GM19467 (cell line): ENCODE measurements at regions not wholly inside any gene's neighbourhood (a gene's known extent, or its start where the extent isn't known, plus 50 kb on each side); places are given as distances from the start of the nearest gene placed in this dataset.

Source experiments
- ATAC-seq: cut with Tn5 transposase; IDR thresholded peaks from one replicate; pipeline ENCODE4 v1.9.1; 2021; ENCODE audit warnings: mild to moderate bottlenecking, moderate library complexity; ENCODE audit not compliant: unreplicated experiment

GRCh38 chr12:84607170-84607819, 305.3 kb downstream of the SLC6A15 start:
- ATAC-seq: no peak

DNA sequence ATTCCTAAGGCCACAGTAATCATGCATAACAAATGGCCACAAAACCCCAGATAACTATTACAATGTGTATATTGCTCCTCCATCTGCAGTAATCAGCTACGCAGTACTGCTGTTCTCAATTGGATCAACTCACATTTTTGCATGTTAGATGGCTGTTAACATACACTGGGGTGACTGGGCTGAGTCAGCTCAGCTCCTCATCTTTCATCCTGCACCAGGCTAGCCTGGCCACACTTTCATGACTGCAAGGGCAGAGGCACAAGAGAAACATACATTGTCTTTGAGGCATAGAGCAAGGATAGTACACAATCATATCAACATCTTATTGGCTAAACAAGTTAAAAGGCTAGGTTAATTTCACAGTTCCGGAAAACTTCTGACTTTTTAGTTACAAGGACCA, 306.6 kb downstream of the SLC6A15 start:
- no peak for ATAC-seq

GRCh38 chr12:84604551-84604950, 308.0 kb downstream of the SLC6A15 start:
- ATAC-seq: no peak

- ATAC-seq: no peak
Observed at GRCh38 chr12:84603484-84604248, 308.9 kb downstream of the SLC6A15 start.

GRCh38 chr12:84601483-84601882, 311.1 kb downstream of the SLC6A15 start:
- no peak for ATAC-seq

DNA sequence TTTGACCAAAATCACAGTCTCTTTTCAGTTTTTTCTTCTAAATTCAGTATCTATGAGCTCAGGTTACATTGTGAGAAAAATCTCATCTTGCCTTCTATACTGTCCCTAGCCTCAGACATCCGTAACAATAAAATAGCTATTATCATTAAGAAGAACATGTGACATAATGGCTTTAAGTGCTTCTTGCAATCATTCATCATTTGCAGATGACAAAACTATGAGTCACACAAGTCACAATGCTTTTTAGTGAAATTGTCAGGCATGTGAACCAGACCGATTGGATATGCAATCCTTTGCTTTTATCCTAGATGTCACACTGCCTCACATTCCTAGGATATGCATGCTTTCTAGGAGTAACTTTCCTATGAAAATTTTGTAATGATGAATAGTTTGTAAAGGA, 313.1 kb downstream of the SLC6A15 start:
- no peak for ATAC-seq

GRCh38 chr12:84596266-84596665, 316.3 kb downstream of the SLC6A15 start:
- ATAC-seq: no peak

GRCh38 chr12:84594157-84594556, 318.4 kb downstream of the SLC6A15 start:
- ATAC-seq: no peak

DNA sequence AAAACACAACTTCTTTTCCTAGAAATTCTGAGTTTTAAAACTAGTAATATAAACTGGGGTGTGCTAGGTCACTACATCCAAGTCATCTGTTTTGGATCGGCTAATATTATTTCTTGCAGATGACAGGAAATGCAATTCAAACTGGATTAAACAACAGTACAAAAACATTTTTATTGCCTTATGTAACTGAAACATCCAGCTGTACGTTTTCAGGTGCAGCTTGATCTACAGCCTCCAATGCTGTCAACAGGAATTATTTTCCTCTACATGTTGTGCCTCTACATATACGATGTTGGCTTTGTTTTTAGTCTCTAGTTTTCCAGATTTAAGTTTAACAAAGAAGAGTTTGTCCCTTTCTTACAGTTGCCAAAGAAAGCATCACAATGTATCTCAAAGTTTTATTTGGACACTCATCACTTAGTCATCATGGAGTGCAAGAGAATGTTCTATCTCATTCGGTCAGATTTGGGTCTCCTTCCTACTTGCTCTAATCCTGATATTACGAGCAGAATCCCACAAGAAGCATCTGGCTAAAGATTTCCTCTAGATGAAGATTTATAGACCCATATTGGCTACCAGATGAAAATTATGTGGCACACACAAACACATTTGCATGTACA, 326.7 kb downstream of the SLC6A15 start:
- no peak for ATAC-seq

DNA sequence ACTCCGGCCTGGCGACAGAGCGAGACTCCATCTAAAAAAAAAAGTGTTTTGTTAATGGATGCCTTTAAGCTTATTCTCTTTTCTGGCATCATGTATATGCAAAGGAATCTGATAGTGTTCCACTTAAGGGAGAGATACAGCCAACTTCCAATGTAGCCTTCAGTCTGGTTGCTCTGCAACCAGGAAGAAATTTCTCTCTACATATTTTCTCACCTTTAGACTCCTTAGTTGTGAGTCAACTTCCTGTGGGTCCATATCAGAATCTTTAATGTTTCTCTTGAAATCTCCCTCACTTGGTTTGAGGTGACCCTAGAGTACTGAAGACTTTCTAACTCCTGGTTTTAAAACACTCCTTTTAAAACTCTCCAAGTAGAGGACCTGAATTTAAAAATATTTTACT, 340.4 kb downstream of the SLC6A15 start:
- no peak for ATAC-seq

DNA sequence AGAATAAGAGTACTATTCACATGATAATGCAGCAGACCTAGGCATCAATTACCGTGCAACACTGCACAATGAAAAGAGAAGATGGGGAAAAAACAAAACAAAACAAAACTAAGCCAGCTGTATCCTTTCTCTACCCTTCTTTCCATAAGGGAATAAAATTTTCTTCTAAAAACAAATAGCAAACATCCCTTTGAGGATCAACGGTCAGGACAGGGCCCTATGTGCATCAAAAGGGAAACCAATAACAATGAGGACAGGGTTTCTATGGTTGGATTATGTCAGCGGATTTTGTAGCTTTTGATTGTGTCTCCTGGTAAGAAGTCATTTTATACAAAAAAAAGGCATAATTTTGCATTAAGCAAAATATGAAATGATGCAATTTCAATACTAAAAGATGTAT, 350.3 kb downstream of the SLC6A15 start:
- no peak for ATAC-seq

DNA sequence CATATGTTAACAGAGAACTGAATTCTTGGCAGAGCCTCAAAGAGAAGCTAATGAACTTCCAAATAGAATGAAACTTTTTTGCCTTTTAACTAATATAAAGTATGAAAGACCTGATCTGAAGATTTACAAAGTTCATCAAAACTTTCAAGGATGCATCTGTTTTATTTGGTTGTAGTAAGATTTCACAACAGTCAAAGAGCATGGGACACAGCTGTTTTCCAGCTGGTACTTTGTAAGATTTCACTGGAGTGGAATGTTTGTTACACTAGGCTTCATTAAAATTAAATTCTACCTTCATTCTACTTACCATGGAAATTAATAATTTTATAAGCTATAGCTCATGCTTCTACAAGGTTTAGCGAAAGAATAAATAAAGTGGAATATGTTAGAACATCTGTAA, 351.2 kb downstream of the SLC6A15 start:
- no peak for ATAC-seq

DNA sequence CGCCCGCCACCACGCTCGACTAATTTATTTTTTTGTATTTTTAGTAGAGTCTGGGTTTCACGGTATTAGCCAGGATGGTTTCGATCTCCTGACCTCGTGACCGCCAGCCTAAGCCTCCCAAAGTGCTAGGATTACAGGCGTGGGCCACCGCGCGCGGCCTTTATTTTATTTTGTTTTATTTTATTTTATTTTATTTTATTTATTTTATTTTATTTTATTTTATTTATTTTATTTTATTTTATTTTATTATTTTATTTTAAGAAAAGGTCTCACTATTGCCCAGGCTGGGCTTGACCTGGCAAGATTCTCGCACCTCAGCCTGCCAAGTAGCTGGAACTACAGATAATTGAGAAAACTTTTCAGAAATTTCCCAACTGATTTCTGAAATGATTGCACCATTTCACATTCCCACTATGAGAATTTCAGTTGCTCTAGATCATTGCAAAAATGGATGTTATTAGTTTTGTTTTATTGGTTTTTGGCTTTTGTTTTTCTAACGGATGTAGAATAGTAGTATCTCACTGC, 358.3 kb downstream of the SLC6A15 start:
- ATAC-seq: no peak

DNA sequence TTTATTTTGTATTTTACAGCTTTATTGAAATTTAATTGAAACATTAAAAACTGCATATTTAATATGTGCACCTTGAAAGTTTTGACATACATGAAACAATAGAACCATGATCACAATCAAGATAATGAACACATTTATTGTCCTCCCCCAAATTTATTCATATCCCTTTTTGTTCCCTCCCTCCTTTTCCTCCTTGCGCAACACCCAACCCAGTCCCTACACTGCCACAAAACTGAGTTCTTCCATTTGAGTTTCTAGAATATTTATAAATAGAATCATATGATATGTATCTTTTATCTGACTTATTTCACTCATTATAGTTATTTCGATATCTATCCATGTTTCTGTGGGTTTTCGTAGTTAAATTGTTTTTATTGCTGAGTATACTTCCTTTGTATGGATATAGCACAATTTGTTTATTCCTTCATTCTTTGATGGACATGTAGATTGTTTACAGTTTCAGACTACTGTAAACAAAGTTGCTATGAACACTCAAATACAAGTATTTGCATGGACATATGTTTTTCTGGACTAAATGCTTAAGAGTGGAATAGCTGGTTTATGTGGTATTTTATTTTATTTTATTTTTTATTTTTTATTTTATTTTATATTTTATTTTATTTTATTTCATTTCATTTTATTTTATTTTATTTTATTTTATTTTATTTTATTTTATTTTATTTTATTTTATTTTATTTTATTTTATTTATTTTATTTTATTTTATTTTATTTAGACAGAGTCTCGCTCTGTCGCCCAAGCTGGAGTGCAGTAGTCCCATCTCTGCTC, 359.1 kb downstream of the SLC6A15 start:
- ATAC-seq: no peak

DNA sequence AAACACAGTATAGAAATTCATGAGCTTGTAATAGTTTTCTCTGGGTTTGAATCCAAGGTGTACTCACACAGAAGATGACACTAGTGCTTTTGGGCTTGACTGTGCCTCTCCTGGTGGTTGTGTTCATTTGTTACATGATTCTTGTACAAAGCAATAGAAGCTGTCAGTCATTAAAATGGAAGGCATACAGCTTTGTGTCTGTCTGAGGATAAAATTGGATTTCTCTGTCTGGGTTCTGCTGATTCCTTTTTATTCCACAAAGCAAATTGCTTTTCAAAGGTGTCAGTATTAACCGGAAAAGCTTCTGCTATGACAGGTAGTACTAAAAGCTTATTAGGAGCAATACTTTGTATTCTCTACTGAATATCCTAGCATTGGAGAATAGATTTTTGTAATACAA, 361.2 kb downstream of the SLC6A15 start:
- no peak for ATAC-seq

- ATAC-seq: no peak
Observed at GRCh38 chr12:84550518-84550917, 362.1 kb downstream of the SLC6A15 start.

GRCh38 chr12:84542289-84542688, 370.3 kb downstream of the SLC6A15 start:
- ATAC-seq: no peak

DNA sequence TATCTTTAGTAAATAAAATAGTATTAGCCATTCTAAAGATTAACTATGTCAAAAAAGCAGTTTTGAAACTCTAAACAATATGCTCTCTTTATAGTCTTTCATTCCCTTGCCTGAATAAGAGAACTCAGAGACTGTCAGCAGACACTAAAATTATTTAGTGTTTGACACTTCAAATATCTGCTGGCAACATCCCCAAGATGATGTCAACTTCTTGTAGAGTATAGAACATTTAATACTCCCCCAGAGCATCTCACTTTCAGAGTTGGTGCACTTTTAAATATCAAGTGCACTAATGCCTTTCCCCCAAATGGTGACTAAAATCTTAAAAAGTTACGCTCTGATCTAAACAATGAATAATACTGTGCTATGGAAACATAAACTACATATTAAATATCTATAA, 374.9 kb downstream of the SLC6A15 start:
- no peak for ATAC-seq

GRCh38 chr12:84512751-84513150, 399.8 kb downstream of the SLC6A15 start:
- ATAC-seq: no peak

DNA sequence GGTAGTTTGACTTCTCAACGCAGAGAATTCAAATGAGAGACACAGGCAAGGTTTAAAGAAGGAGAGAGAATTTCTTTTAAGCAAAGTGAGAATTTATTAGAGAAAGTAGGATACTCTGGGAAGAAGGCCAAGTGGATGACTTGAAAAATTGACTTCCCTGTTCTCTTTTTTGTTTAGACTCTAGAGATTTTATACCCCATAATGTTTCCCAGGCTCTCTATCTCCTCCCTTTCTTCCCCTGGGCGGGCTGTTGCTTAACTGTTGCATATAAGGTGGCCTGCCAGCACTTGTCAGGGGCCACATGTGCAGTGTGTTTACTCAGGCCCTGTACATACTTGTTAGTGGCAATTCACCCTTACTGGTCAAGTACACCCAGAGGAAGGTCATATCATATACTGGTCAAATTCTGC, 403.7 kb downstream of the SLC6A15 start:
- ATAC-seq: no peak
